ENCODE measurements at regions not wholly inside any gene's neighbourhood (a gene's known extent, or its start where the extent isn't known, plus 50 kb on each side); places are given as distances from the start of the nearest gene placed in this dataset.

- no peak for TF ChIP-seq CTCF (conservative IDR thresholded peaks at IDR 0.05; ENCODE audit: low read depth, low read length)
- no peak overlapping the region for H3K4me3 ChIP-seq (ENCODE audit: low read depth, low read length)
- DNase-seq (ENCODE audit: low read depth) = no peak
Measured at GRCh38 chr9:28439688-28440087, 866.4 kb upstream of the C9orf72 start.

GRCh38 chr9:28443461-28443860, 870.2 kb upstream of the C9orf72 start:
- no peak for TF ChIP-seq CTCF (conservative IDR thresholded peaks at IDR 0.05; ENCODE audit: low read depth, low read length)
- no peak for DNase-seq (ENCODE audit: low read depth)
- no peak overlapping the region for H3K4me3 ChIP-seq (ENCODE audit: low read depth, low read length)

DNA sequence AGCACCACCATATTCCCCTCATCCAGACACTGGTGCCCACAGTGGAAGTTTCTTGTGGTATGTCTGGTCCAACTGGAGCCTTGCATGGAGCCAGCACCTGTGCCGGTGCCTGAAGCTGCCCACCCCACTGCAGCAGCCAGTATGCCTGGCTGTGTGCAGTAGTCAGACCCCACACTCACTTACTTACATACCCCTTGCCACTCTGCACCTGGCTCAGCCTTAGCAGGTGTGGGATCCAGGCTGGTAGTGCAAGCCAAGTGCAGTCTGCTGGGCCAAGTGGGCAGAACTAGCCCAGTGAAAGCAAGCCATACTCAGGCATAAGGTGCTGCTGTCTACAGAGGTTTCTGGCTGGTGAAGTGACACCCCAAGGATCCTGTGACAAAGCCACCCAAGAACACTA, 871.4 kb upstream of the C9orf72 start:
- H3K4me3 ChIP-seq (ENCODE audit: low read depth, low read length) = no peak overlapping the region
- TF ChIP-seq CTCF (conservative IDR thresholded peaks at IDR 0.05; ENCODE audit: low read depth, low read length) = no peak

DNA sequence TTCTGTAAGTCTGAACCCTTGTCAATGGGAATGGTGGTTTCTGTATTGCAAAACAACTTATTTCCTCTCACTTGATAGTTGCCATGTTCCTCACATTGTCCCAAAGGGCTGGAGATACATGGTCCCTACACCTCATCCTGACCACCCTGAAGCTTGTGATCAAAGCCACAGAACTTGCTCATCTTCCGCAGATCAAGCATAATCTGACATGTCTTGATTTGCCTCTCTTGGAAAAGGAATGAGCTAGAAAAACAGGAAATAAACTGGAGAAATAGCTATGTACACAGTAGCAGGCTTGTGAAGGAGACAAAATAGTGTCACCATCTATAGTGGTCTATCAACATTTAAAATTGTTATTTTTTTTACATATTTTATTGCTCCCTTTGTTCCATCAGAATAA, 871.9 kb upstream of the C9orf72 start:
- TF ChIP-seq CTCF (conservative IDR thresholded peaks at IDR 0.05; ENCODE audit: low read depth, low read length) = no peak
- no peak overlapping the region for H3K4me3 ChIP-seq (ENCODE audit: low read depth, low read length)
- no peak for DNase-seq (ENCODE audit: low read depth)

More for the DNA sequence above, 871.4 kb upstream of the C9orf72 start:
- no peak for DNase-seq (ENCODE audit: low read depth)

DNA sequence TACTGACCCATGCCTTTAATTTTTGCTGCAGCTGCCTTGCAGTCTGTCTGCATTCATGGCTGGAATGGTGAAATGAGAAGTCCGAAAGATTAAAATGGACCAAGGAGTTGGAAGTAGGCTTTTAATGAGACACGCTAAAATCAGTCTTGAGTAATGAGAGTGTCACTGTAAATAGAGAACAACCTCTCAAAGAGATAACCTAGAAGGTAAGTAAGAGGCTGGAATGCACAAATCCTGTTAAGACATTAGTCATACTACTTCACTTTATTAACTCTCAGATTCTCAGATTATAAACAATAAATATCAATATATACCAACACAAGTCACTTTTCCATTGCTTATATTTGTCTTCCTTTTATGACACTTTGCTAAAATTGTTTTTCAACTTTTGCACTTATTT, 880.6 kb upstream of the C9orf72 start:
- H3K4me3 ChIP-seq (ENCODE audit: low read depth, low read length) = no peak overlapping the region
- no peak for TF ChIP-seq CTCF (conservative IDR thresholded peaks at IDR 0.05; ENCODE audit: low read depth, low read length)
- no peak for DNase-seq (ENCODE audit: low read depth)

- TF ChIP-seq CTCF (conservative IDR thresholded peaks at IDR 0.05; ENCODE audit: low read depth, low read length) = no peak
- H3K4me3 ChIP-seq (ENCODE audit: low read depth, low read length) = no peak overlapping the region
- DNase-seq (ENCODE audit: low read depth) = no peak
Measured at GRCh38 chr9:28456861-28457260, 883.6 kb upstream of the C9orf72 start.

- DNase-seq (ENCODE audit: low read depth) = no peak
- TF ChIP-seq CTCF (conservative IDR thresholded peaks at IDR 0.05; ENCODE audit: low read depth, low read length) = no peak
- no peak overlapping the region for H3K4me3 ChIP-seq (ENCODE audit: low read depth, low read length)
Measured at GRCh38 chr9:28464481-28465216, 891.4 kb upstream of the C9orf72 start.

All from choroid plexus epithelial cell (primary cell).